GM19463 (cell line): ENCODE measurements at regions not wholly inside any gene's neighbourhood (a gene's known extent, or its start where the extent isn't known, plus 50 kb on each side); places are given as distances from the start of the nearest gene placed in this dataset.
"Not testable (repeated sequence)": the region's sequence is repeated elsewhere in the genome, so short reads cannot be mapped to it uniquely, and the experiment has no call there.

Experiments used
- ATAC-seq: cut with Tn5 transposase; IDR thresholded peaks from one replicate; pipeline ENCODE4 v1.9.1; 2021; ENCODE audit warnings: mild to moderate bottlenecking, moderate library complexity; ENCODE audit not compliant: unreplicated experiment

DNA sequence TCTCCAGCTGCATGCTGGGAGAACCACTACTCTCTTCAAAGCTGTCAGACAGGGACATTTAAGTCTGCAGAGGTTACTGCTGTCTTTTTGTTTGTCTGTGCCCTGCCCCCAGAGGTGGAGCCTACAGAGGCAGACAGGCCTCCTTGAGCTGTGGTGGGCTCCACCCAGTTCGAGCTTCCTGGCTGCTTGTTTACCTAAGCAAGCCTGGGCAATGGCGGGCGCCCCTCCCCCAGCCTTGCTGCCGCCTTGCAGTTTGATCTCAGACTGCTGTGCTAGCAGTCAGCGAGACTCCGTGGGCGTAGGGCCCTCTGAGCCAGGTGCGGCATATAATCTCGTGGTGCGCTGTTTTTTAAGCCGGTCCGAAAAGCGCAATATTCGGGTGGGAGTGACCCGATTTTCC is 215.0 kb downstream of the STIM2 start:
- not testable (repeated sequence) for ATAC-seq

DNA sequence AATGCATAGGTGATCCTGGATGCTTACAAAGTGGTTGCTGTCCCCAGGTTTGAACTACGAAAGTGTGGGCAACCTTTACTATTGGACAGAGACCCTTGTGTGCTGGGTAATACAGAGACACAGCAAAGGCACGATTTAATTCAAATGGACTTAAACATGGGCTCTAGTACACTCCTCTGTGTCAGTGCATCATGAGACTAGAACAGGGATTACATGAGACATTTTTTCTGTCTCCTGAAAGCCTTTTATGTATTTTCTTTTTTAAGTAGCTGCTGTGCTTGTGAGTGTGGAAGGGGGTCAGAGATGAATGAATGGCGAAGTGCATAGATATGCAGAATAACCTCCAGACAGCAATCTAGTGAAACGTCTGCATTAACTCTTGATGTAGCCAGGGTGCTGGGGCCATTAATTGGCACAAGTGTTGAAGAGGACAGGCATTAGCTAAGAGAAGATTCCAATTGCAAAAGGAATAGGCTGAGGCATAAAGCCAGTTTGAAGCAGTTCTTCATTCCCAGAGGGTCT is 218.4 kb downstream of the STIM2 start:
- ATAC-seq = no peak

DNA sequence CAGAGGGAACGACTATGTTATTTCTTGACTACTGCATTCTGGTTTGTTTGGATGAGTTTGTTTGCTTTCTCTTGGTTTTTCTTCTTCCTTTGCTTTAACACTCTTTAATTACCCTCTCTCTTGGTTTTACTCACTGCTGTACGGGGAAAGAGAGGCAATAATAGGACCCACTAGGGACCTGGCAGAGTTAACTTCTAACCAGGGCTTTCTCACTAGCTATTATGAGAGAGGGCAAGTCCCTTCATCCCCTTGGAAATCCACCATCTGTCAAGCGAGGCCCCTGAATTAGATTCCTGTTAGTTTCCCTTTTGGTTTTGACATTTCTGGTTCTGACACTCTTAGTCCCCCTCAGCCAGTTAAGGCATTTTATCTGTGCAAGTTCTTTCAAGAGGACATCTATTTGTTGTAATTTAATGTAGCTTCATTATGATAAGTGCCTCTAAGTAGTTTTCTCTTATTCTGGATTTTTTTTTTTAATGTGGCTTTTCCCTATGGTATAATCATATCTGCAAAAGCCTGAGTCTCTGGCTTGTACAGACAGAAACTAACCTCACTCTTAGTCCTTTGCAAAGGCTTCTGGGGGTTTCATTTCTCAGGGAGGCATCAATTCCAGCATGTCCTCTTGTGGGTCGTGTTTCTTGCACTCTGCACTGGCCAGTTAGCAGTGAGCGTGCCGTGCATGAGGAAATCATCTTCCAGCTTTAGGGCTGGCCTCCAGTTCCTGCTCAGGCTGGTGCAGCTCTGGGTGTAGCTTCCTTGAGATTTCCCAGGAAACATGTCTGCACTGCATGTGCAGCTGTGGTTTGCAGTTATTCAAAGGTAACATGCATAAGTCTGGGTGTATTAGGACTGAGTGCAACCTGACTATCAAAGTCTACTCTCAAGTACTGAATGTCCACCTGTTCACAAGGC is 221.3 kb downstream of the STIM2 start:
- ATAC-seq = peak; percentile 82

DNA sequence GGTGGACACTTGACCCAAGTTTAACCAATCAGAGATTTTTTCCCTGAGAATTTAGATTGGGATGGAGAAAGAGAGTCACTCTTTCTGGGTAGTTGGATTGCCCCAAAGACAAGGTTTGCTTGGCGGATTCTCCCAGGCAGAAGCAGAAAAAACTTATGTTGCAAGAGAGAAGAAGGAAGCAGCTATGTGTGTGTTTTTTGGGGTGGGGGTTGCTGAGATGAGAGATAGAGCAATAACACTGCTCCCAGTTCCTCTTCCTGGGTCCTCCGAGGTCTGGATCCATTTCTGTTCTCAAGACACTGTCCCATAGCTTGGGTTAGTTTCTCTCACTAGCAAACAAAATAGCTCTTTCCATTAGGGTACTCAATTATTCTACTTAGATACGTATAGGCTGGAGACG is 222.1 kb downstream of the STIM2 start:
- no peak for ATAC-seq

DNA sequence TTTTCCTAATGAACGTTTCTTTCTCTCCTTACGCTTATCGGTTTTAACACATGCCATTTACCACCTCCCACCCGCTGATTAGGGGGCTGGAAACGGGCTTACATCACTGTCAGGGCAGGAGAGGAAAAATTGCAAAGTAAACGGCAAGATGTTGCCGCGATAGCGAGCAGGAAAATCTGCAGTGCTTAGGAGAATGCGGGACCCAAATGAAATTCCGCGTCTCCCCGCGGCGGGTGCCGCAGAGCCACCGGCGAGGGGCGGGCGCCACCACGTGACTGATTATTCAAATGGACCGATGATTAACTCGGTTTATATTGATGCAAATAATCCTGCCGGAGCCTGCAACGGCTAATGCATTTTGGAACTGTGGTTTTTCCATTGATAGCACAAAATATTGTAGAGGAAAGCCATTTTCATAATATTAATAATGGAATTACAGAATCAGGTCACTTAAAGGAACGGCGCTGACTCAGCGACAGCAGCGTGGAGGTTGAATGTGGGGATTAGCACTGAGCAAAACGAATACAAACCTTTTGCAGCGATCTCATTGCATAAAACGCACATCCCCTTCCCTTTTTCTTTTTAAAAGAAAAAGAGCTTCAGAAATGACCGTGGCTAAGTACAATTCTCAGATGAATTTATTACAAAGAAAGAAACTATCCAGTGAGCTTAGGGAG is 224.2 kb downstream of the STIM2 start:
- peak; percentile 23 for ATAC-seq

DNA sequence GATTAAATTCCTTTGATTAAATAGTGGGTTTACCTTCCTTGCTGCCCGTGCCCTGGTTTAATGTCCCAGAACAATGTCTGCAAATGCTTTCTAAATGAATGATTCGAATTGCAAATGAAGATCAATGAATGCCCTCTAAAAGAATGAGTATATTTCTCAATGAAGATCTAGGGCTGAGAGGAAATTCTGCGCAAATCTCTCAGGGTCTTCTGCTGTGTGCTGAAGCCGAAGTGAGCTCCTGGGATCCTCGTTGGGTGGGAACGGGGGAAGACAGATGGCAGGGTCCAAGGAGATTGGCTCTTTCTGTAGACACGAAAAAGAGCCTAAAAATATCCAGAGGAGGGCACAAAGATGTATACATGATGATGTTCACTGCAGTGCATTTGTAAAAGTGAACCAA is 224.8 kb downstream of the STIM2 start:
- ATAC-seq = no peak

DNA sequence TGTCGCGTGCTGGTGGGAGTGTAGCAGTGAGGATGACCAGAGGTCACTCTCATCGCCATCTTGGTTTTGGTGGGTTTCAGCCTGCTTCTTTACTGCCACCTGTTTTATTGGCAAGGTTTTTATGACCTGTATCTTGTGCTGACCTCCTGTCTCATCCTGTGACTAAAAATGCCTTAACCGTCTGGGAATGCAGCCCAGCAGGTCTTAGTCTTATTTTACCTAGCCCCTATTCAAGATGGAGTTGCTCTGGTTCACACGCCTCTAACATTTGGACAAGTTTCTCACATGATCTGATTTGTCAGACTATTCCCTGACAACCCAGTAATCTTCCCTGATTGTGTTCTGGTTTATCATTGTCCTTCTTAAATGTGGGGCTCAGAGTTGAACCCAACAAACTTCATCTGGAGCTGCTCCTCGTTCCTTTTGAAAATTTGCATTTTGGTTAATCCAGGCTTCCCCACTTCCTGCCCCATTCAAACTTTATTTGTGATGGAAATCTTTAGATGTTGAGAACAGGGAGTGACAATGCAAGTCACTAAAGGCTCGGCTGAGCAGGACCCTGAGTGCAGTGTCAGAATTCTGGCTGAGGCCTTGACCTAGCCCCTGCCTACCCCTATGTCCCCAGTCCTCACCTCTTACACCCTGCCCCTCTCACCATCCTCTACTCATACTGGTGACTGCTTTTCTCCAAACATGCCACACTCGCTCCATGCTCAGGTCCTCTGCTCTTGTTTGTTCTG is 226.8 kb downstream of the STIM2 start:
- no peak for ATAC-seq

DNA sequence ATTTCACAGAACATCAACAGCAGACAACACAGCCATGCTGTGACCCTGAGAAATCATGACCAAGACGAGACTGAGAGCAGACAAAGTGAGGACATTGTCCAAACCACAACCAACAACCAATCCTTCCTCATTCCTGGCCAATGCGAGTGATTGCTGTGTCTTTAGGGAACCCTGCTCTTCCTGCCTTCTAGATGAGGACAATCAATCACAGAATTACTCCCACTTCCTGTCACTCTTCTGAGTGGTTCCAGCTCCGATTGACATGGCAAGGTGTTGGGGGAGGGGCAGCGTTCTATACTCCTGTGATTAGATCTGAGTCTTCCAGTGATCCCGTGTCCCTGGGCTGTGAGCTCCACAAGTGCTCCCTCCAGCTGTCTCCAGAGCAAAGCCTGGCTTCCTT is 227.8 kb downstream of the STIM2 start:
- ATAC-seq = no peak

DNA sequence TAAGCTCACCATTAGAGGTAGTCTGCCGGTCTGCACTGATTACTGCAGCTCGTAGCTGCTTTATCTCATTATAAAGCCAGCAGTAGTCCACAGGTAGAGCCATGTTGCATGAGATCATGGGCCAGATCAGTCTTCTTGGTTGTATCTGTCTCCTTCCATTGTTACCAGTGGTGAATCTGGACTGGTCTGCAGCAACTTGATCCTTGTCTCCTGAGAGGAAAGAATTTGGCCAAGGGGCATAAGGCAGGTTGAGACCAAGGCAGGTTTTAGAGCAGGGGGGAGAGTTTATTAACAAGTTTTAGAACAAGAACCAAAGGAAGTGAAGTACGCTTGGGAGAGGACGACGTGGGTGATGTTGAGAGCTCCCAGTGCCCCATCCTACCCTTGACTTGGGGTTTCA is 228.5 kb downstream of the STIM2 start:
- no peak for ATAC-seq

DNA sequence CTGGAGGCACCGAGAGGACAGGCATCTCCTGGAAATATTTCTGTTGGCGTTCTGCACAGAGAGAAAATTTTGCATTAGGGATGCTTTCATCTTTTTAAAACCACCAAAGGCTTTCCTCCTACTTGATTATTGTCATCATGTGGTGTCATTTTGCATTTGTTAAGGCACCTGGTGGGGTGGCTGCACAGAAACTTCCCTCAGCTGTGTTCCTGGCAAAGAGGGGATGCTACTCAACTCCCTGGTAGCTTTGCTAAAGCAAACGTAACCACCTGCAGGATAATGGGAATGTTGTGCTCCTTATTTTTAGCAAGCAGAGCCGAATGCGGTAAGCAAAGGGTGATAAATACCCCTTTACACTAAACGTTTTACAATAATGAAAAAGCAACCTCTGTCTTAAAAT is 229.8 kb downstream of the STIM2 start:
- no peak for ATAC-seq

DNA sequence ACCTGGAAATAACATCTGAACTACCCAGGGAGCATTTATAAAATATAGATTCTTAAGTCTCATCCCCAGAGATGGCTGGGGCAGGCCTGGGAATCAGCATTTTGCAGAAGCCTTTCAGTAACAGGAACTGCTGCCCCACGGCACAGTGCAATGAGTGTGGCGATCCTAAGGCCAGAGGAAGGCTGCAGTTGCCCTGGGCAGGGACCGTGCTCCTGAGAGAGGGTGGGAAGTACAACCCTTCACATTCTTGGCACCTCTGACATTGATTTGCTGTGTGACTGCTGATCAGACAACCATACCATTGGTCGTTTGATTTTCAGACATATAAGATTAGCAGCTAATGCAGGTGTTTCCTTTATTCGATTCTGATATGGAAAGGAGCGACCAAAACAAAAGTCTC is 233.6 kb downstream of the STIM2 start:
- ATAC-seq = no peak

DNA sequence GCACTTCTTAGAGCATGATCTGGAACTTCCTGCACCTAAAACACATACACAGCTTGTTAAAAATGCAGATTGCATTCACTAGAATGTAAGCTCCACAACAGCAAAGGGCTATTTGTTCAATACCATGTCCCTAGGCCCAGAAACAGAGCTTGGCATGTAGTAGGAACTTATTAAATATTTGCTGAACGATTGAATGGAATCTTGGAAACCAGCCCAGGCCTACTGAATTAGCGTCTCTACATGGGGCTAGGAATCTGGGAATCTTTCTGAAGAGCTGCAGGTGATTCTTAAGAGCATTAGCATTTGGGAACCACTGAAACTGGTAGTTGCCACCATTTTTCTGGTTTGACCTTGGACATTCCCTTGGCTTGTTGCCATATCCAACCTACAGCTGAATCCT is 234.1 kb downstream of the STIM2 start:
- no peak for ATAC-seq

DNA sequence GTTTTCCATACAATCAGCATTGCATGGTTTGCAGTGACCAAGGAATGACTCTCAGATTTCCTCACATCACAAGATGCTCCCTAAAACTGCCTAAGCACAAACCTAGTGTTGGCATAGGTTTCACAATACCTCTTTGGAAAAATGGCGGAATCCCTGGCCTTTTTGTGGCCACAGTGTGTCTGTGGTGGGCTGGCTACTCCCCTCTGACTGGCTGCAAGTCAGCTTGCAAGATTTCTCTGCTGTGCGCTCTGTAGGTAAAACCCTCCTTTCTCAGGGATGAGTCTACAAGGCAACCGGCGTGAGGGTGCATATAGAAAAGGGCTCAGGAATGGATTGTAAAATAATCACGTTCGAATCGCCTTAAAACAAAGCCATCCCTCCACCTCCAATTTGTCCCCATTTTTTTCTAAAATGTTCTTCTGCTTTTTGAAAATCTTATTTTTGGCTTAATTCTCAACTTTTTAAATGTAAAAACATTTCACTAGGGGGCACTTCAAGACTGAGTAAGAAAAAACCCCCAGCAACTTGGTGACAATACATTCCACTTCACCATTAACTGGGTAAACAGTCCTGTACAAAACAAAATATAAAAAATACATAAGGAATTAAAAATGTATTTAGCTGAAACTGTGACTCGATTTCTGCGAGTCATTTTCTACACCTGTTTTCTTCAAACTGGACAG is 235.6 kb downstream of the STIM2 start:
- ATAC-seq = no peak

DNA sequence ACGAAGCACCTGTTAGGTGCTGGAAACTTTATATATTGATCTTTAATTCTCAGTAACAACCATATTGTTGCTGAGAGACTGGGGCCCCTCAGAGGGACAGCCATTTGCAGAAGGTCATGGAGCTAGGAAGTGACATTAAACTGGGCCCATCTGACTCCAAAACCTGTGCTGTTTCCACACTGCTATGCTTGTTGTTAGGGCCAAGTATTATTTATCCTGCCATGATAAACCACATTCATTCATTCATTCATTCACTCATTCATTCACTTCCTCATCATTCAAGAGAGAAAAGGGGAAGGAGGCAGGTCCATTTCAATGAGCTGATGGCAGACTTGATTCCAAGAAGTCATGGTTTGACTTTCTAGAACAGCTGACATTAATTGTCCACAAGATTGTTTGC is 237.4 kb downstream of the STIM2 start:
- no peak for ATAC-seq

DNA sequence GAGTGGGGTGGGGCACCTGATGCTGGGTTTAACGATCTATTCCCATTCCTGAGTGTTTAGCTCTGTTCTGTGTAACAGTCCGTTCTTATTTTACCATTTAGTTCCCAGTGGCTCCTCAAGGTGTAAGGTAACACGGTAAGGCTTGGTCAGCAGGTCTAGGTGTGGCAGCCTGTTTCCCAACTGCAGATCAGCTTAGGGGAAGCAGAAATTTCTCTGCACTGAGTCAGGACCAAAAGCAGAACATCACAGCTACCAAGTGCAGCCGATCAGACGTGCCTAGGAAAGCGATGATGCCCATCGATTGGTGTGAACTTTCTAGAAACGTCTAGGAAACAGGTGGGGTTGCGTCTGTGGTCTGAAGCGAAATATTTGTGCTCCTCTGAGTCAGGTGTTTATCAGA is 240.1 kb downstream of the STIM2 start:
- no peak for ATAC-seq

DNA sequence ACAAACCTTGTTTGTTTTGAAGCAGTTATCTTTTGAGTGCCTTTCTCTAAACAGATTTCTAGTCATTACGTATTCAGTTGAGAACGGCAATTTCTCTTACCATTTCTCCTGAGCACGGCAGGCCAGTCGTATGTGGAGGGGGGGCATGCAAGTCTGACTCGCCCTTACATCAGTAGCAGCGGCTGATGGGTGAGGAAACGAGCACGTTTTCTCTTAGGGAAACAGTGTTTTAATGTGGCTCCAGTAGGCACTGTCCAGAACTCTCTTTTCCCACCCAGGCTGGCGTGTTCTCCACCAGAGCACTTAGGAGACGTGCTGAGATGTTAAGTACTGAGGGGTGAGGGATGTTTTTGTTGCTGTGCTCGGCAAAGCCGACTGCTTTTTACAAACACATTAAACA is 240.5 kb downstream of the STIM2 start:
- no peak for ATAC-seq

DNA sequence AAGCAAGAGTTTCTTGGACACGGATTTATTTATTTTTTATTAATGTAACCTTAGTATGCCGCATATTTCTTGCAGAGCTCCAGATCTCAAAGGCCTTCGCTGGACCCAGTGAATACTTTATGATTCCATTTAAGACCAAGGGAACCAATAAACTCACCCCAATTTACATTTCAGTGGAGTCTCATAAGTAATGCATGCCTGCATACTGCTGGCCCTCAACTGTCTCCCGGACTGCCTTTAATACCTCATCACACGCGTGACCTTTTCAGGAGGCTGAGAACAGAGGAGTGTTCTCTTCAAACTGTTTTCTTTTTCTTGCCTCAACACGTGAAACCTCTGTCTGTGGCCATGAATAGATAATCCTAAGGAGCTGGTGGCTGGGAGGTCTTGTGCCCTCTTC is 240.9 kb downstream of the STIM2 start:
- no peak for ATAC-seq

DNA sequence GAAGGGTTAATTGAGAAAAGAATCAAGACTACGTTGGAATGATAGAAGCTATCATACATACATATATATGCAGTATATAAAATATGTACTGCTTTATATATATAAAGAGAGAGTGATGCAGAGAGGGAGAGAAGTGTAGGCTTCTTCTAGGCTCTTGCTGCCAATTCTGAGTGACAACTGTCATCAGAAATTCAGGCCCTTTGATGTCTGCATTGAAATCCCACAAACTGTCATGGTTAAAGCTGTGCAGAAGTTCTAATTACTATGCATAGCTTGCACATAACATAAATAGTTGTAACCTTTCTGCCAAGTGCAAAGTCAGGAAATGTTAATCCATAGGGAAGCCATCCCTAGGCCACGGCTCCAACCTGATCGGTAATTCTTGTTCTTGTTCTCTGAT is 251.0 kb downstream of the STIM2 start:
- no peak for ATAC-seq

DNA sequence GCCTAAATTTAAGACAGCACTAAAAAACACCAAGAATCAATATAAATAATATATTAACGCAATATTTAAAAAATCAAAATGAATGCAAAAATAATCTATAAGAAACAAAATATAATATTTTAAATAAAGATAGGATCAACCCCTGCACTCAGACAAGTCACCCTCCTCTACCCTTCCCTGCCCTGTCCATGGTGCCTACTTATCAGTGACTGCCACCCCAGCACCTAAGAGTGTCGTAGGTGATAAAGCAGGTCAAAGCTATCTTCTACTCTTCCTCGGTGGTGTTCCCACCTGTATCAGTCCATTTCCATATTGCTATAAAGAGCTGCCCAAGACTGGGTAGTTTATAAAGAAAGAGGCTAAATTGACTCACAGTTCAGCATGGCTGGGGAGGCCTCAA is 251.9 kb downstream of the STIM2 start:
- no peak for ATAC-seq

DNA sequence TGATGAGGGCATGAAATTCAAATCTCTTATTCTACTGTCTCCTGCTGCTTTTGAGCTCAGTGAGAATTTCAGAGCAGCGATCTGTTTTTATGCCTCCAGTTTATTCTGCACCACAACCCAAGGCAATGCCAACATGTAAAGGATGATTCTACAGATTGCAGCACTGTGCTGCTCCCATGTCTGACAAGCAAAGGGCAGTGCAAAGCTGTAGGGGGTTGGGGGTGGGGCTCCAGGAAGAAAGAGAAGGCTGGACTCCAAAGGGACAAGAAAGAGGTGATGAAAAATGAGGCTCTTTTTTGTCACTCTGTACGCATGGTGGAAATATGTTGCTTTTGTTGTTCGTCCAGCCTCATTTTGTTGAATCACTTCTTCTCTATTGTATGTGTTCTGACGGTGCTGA is 254.6 kb downstream of the STIM2 start:
- no peak for ATAC-seq

DNA sequence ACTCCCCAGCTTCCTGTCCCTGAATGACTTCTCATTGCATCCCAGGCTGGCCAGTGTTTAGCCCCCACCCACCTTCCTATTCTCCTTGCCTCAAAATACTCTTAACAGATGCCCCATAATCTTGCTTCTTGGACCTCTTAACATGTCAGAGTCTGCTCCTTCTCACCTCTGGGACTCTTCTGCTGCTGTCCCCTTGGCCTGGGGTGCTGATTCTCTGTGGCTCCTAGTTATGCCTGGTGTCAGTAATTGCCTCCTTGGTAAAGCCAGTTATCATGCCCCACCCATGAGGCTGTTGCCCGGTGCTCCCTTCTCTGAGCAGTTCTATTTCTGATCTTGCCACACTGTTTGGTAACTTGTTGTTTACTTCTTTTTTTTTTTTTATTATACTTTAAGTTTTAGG is 256.8 kb downstream of the STIM2 start:
- ATAC-seq = no peak
